ENCODE measurements at regions not wholly inside any gene's neighbourhood (a gene's known extent, or its start where the extent isn't known, plus 50 kb on each side); places are given as distances from the start of the nearest gene placed in this dataset.

GRCh38 chr19:30718014-30718413 is 345.8 kb downstream of the ZNF536 start:
- TF ChIP-seq POLR2A (IDR thresholded peaks at IDR 0.05) (no peak), CTCF (IDR thresholded peaks at IDR 0.05) (no peak)

All from adrenal gland (tissue), 5 donors.